Mucosa of descending colon (tissue), 3 donors: ENCODE measurements at regions not wholly inside any gene's neighbourhood (a gene's known extent, or its start where the extent isn't known, plus 50 kb on each side); places are given as distances from the start of the nearest gene placed in this dataset.

Source experiments
- ATAC-seq: fragments of 200-7000 bp; cut with Tn5 transposase; one replicate; pipeline ENCODE4 v1.9.1; 2020; ENCODE audit warnings: mild to moderate bottlenecking, moderate library complexity
- DNase-seq, 3 donors: peaks; one replicate each; pipeline ENCODE4 v3.0.0-alpha.2; 2020
- H3K36me3 ChIP-seq: fragments of 200-600 bp; one replicate; pipeline ENCODE4 v1.8.0; 2021; ENCODE audit warnings: low read depth, mild to moderate bottlenecking
- H3K4me1 ChIP-seq: fragments of 200-600 bp; one replicate; pipeline ENCODE4 v1.8.0; 2021; ENCODE audit warnings: low read depth, mild to moderate bottlenecking
- H3K4me3 ChIP-seq: fragments of 200-600 bp; one replicate; pipeline ENCODE4 v1.8.0; 2021; ENCODE audit warnings: mild to moderate bottlenecking
- H3K9me3 ChIP-seq: fragments of 200-600 bp; one replicate; pipeline ENCODE4 v1.8.0; 2021; ENCODE audit warnings: mild to moderate bottlenecking
- CTCF ChIP-seq: fragments of 200-600 bp; IDR thresholded peaks from one replicate; pipeline ENCODE4 v1.8.0; 2022; ENCODE audit warnings: antibody characterized with exemption, mild to moderate bottlenecking
- intact Hi-C, 2 donors: fragments of 100-400 bp; cut with DNase I in 1 of 2; cut with micrococcal nuclease in 1 of 2; formaldehyde crosslinking; loops; one replicate each; pipeline versions ENCODE4 v1.11.0 to v1.11.1; 2022; cut with DNase I, micrococcal nuclease
- donor health status: DM: no; HTN: no; CAD: no; lungs with moderate emphysema.
- donor health status: DM: no; HTN: no; CAD: no.
- donor health status: DM: no; HTN: yes; CAD: no.

- H3K36me3 ChIP-seq: no peaks in the 10 kb centered on the region
- ATAC-seq: no peak
- no peaks in the 10 kb centered on the region for H3K4me1 ChIP-seq
- no peak for DNase-seq
- no peaks in the 10 kb centered on the region for H3K9me3 ChIP-seq
- no peak for TF ChIP-seq CTCF
- intact Hi-C loops: no loop called here
- H3K4me3 ChIP-seq: no peak overlapping the region
Observed at GRCh38 chr2:129765326-129765677, 214.2 kb upstream of the RAB6C start.

- DNase-seq (no peak), ATAC-seq (no peak)
- Histone ChIP-seq H3K36me3 (no peaks in the 10 kb centered on the region), H3K4me1 (no peaks in the 10 kb centered on the region), H3K9me3 (no peaks in the 10 kb centered on the region), H3K4me3 (no peak overlapping the region)
- TF ChIP-seq CTCF: no peak
- intact Hi-C loops: no loop called here
Observed at GRCh38 chr2:129765678-129766351, 213.7 kb upstream of the RAB6C start.

GRCh38 chr2:129766374-129766993 is 213.0 kb upstream of the RAB6C start:
- TF ChIP-seq CTCF: no peak
- DNase-seq (no peak), ATAC-seq (no peak)
- Histone ChIP-seq H3K4me3 (no peak overlapping the region), H3K36me3 (no peaks in the 10 kb centered on the region), H3K4me1 (no peaks in the 10 kb centered on the region), H3K9me3 (no peaks in the 10 kb centered on the region)
- intact Hi-C loops: no loop called here

- no peaks in the 10 kb centered on the region for H3K9me3 ChIP-seq
- no peaks in the 10 kb centered on the region for H3K36me3 ChIP-seq
- intact Hi-C loops: no loop called here
- no peak overlapping the region for H3K4me3 ChIP-seq
- no peak for DNase-seq
- ATAC-seq: no peak
- no peak for TF ChIP-seq CTCF
- no peaks in the 10 kb centered on the region for H3K4me1 ChIP-seq
Observed at GRCh38 chr2:129767346-129768035, 212.0 kb upstream of the RAB6C start.

- TF ChIP-seq CTCF: no peak
- H3K4me1 ChIP-seq: no peaks in the 10 kb centered on the region
- H3K9me3 ChIP-seq: no peaks in the 10 kb centered on the region
- H3K36me3 ChIP-seq: no peaks in the 10 kb centered on the region
- intact Hi-C loops: no loop called here
- ATAC-seq (no peak), DNase-seq (no peak)
- H3K4me3 ChIP-seq: no peak overlapping the region
Observed at GRCh38 chr2:129768036-129768386, 211.5 kb upstream of the RAB6C start.
